CD4-positive, alpha-beta T cell (primary cell): ENCODE measurements at regions not wholly inside any gene's neighbourhood (a gene's known extent, or its start where the extent isn't known, plus 50 kb on each side); places are given as distances from the start of the nearest gene placed in this dataset.

Experiments
- ATAC-seq: fragments of 200-7000 bp; cut with Tn5 transposase; one replicate; pipeline ENCODE4 v1.10.0; 2022; ENCODE audit warnings: mild to moderate bottlenecking; ENCODE audit not compliant: poor library complexity
- CTCF ChIA-PET: fragments of 350-600 bp; sonication (Branson Sonifier 250); formaldehyde crosslinking; loops from one replicate; lab custom pipeline; 2021; ENCODE audit warnings: antibody characterized with exemption, inconsistent platforms; lab: Charles Lee
- POLR2A ChIA-PET: fragments of 350-600 bp; sonication (Branson Sonifier 250); formaldehyde crosslinking; loops from one replicate; lab custom pipeline; 2021; ENCODE audit warnings: antibody characterized with exemption, inconsistent platforms; lab: Charles Lee
- DNase-seq, 14 experiments: peaks; one replicate each; pipeline ENCODE4 v3.0.0-alpha.2; 2013 to 2020; ENCODE audit warnings: mixed read lengths in 2 of 14
- H3K27ac ChIP-seq, 2 donors: one replicate each; pipeline versions ENCODE4 v1.5.1 to v1.7.0; 2013; ENCODE audit warnings: low read length in 2 of 2, low read depth in 1 of 2, mild to moderate bottlenecking in 1 of 2
- H3K27me3 ChIP-seq, 2 experiments: 1 replicate in 1 of 2; 2 replicates in 1 of 2; pipeline versions ENCODE4 v1.6.1 to v1.7.0; 2013; ENCODE audit warnings: low read length in 2 of 2, control low read depth in 1 of 2, mild to moderate bottlenecking in 1 of 2, moderate library complexity in 1 of 2; ENCODE audit not compliant: insufficient read depth in 2 of 2, control insufficient read depth in 1 of 2
- H3K36me3 ChIP-seq: one replicate; pipeline ENCODE4 v1.6.1; 2013; ENCODE audit warnings: low read length, control low read depth; ENCODE audit not compliant: insufficient read depth
- H3K4me1 ChIP-seq: one replicate; pipeline ENCODE4 v1.6.1; 2013; ENCODE audit warnings: low read length, control low read depth; ENCODE audit not compliant: insufficient read depth
- H3K4me3 ChIP-seq: one replicate; pipeline ENCODE4 v1.5.1; 2013; ENCODE audit warnings: mild to moderate bottlenecking, low read length, moderate library complexity
- H3K9me3 ChIP-seq, 2 experiments: 1 replicate in 1 of 2; 2 replicates in 1 of 2; pipeline versions ENCODE4 v1.6.1 to v1.7.0; 2013; ENCODE audit warnings: low read length in 2 of 2, mild to moderate bottlenecking in 2 of 2, control low read depth in 1 of 2, moderate library complexity in 1 of 2; ENCODE audit not compliant: control insufficient read depth in 1 of 2, insufficient read depth in 1 of 2
- H3K27ac Mint-ChIP-seq: one replicate; pipeline ENCODE4 v1.8.0; 2020; ENCODE audit warnings: mixed read lengths
- H3K27me3 Mint-ChIP-seq: one replicate; pipeline ENCODE4 v1.8.0; 2021; ENCODE audit warnings: mixed read lengths
- H3K36me3 Mint-ChIP-seq: one replicate; pipeline ENCODE4 v1.8.0; 2021; ENCODE audit warnings: low read depth, mixed read lengths
- H3K4me1 Mint-ChIP-seq: one replicate; pipeline ENCODE4 v1.8.0; 2021; ENCODE audit warnings: low read depth, mixed read lengths
- H3K4me3 Mint-ChIP-seq: one replicate; pipeline ENCODE4 v1.8.0; 2020; ENCODE audit warnings: mild to moderate bottlenecking, mixed read lengths
- H3K9me3 Mint-ChIP-seq: one replicate; pipeline ENCODE4 v1.8.0; 2020; ENCODE audit warnings: mixed read lengths
- intact Hi-C, 2 experiments: fragments of 100-400 bp; cut with DNase I in 1 of 2; cut with micrococcal nuclease in 1 of 2; formaldehyde crosslinking; loops; one replicate each; pipeline versions ENCODE4 v1.15.1 to v1.9.0; 2023 to 2025; cut with DNase I, micrococcal nuclease
- TF ChIP-seq, protein P1 (sequence below): fragments of 200-600 bp; IDR thresholded peaks from one replicate; pipeline ENCODE4 v1.8.0; 2022; ENCODE audit warnings: antibody characterized with exemption, mild to moderate bottlenecking

DNA sequence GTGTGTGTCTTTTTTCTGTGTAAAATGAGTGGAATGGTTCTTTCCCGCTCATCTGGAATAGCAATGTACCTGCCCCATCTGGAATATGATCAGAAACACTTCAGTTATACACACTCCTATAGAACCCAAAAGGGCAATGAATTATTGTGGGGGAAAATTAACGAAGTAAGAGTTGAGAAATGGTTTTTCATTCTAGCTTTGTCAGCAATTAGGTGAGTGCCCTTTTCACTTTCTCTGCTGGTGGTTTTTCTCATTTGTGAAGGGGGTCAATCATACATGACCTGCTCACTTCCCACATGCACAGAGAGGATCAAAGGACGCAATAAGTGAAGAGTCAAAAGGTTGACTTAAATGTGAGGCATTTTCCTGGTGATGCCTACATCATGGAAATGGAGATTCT, 168.0 kb downstream of the HS3ST3B1 start:
- ChIA-PET CTCF (no interaction called here), POLR2A (no interaction called here)
- no peaks in the 10 kb centered on the region for H3K27me3 ChIP-seq
- H3K4me1 Mint-ChIP-seq: no peaks in the 10 kb centered on the region
- intact Hi-C loops: loop anchor here in 1 of 2 experiments (5.0 kb wide), 1 partner anchor 48 kb away; no protein-coding TSS in a partner anchor
- H3K4me1 ChIP-seq: no peaks in the 10 kb centered on the region
- DNase-seq: no peak
- H3K36me3 ChIP-seq: no peaks in the 10 kb centered on the region
- H3K4me3 Mint-ChIP-seq: no peak overlapping the region
- TF ChIP-seq, protein P1, sequence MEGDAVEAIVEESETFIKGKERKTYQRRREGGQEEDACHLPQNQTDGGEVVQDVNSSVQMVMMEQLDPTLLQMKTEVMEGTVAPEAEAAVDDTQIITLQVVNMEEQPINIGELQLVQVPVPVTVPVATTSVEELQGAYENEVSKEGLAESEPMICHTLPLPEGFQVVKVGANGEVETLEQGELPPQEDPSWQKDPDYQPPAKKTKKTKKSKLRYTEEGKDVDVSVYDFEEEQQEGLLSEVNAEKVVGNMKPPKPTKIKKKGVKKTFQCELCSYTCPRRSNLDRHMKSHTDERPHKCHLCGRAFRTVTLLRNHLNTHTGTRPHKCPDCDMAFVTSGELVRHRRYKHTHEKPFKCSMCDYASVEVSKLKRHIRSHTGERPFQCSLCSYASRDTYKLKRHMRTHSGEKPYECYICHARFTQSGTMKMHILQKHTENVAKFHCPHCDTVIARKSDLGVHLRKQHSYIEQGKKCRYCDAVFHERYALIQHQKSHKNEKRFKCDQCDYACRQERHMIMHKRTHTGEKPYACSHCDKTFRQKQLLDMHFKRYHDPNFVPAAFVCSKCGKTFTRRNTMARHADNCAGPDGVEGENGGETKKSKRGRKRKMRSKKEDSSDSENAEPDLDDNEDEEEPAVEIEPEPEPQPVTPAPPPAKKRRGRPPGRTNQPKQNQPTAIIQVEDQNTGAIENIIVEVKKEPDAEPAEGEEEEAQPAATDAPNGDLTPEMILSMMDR: no peak
- no peaks in the 10 kb centered on the region for H3K9me3 ChIP-seq
- H3K36me3 Mint-ChIP-seq: no peaks in the 10 kb centered on the region
- no peak overlapping the region for H3K27ac Mint-ChIP-seq
- no peak overlapping the region for H3K4me3 ChIP-seq
- H3K9me3 Mint-ChIP-seq: peaks cover 3% of the 10 kb centered on the region
- H3K27me3 Mint-ChIP-seq: no peaks in the 10 kb centered on the region
- ATAC-seq: no peak
- no peak overlapping the region for H3K27ac ChIP-seq

DNA sequence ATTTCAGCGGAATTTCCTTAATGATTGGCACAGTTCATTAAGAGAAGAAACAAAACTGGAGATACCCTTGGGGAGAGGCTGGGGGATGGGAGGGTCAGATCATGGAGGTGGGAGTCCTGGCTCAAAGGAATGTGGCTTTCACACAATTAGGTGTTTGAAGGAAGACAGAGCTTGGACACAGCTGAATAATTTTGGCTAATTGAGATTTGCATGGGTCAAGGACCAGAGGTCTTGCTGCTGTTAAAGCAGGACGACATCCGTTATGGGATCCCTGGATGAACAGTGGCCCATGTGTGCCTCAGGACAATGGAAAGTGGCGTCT, 160.3 kb downstream of the HS3ST3B1 start:
- Mint-ChIP-seq H3K27me3 (no peaks in the 10 kb centered on the region), H3K36me3 (no peaks in the 10 kb centered on the region), H3K4me3 (no peak overlapping the region), H3K9me3 (no peaks in the 10 kb centered on the region), H3K4me1 (peaks cover 25% of the 10 kb centered on the region), H3K27ac (no peak overlapping the region)
- no peak for ATAC-seq
- H3K27ac ChIP-seq: no peak overlapping the region
- TF ChIP-seq, protein P1: no peak
- H3K4me1 ChIP-seq: no peaks in the 10 kb centered on the region
- H3K9me3 ChIP-seq: no peaks in the 10 kb centered on the region
- H3K36me3 ChIP-seq: no peaks in the 10 kb centered on the region
- ChIA-PET POLR2A (no interaction called here), CTCF (no interaction called here)
- intact Hi-C loops: no loop called here
- no peak overlapping the region for H3K4me3 ChIP-seq
- no peak for DNase-seq
- H3K27me3 ChIP-seq: no peaks in the 10 kb centered on the region

DNA sequence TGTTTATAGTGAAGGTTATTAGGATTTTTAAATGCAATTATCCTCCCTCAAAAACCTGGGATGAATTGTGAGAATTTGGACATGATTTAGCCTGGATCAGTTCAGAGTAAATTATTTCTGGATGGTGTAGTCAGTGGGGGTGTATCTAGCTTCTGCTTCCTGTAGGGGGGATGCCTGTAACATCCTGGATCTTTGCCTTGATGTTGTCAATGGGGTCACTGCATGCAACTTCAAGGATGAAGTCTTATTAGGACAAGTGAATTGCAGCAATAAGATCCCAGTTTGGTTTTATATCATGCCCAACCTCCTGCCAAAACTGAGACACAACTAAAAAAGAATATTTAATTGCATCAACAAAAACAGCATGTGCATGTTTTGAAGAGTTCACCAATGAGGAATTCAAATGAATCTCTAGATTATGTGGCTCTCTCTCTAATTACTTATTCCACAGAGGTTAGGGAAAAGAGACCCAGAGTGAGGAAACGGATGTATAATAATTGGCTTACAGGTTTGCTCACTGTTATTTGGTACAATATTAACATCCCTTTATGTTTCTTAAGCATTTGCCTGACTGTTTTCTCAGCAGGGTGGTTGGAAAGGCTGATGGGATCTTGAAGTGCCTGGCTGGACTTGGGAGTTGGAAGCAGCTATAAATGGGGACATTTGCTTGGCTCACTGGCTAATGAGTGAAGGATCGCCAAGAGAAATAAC, 159.8 kb downstream of the HS3ST3B1 start:
- Histone ChIP-seq H3K27me3 (no peaks in the 10 kb centered on the region), H3K4me3 (no peak overlapping the region), H3K4me1 (no peaks in the 10 kb centered on the region), H3K9me3 (no peaks in the 10 kb centered on the region), H3K27ac (no peak overlapping the region), H3K36me3 (no peaks in the 10 kb centered on the region)
- intact Hi-C loops: no loop called here
- DNase-seq: no peak
- Mint-ChIP-seq H3K4me3 (no peak overlapping the region), H3K4me1 (peaks cover 25% of the 10 kb centered on the region), H3K27ac (no peak overlapping the region), H3K27me3 (no peaks in the 10 kb centered on the region), H3K36me3 (no peaks in the 10 kb centered on the region), H3K9me3 (no peaks in the 10 kb centered on the region)
- ChIA-PET CTCF (no interaction called here), POLR2A (no interaction called here)
- TF ChIP-seq, protein P1: no peak
- no peak for ATAC-seq
